WTC11 (cell line): ENCODE measurements at regions not wholly inside any gene's neighbourhood (a gene's known extent, or its start where the extent isn't known, plus 50 kb on each side); places are given as distances from the start of the nearest gene placed in this dataset.

Experiments used
- ATAC-seq: fragments of 200-7000 bp; cut with Tn5 transposase; 2 replicates; pipeline ENCODE4 v1.10.0; 2021; ENCODE audit warnings: mild to moderate bottlenecking, moderate library complexity
- CTCF ChIA-PET: fragments of 300-600 bp; sonication (Branson Sonifier 250); formaldehyde crosslinking; loops from one replicate; lab custom pipeline; 2021; ENCODE audit warnings: antibody characterized with exemption; lab: Charles Lee
- POLR2A ChIA-PET: fragments of 350-600 bp; sonication (Branson Sonifier 250); formaldehyde crosslinking; loops from one replicate; lab custom pipeline; 2021; ENCODE audit warnings: antibody characterized with exemption; lab: Charles Lee
- DNase-seq: peaks from one replicate; pipeline ENCODE4 v3.0.0; 2021; ENCODE audit warnings: low spot score
- H3K27ac Mint-ChIP-seq: 2 replicates; pipeline ENCODE4 v1.8.0; 2021; ENCODE audit warnings: mixed read lengths
- H3K27me3 Mint-ChIP-seq: 2 replicates; pipeline ENCODE4 v1.8.0; 2021; ENCODE audit warnings: low read depth, mild to moderate bottlenecking, moderate library complexity, mixed read lengths
- H3K36me3 Mint-ChIP-seq: 2 replicates; pipeline ENCODE4 v1.8.0; 2021; ENCODE audit warnings: mixed read lengths
- H3K4me1 Mint-ChIP-seq: 2 replicates; pipeline ENCODE4 v1.8.0; 2022; ENCODE audit warnings: mixed read lengths
- H3K4me3 Mint-ChIP-seq: 2 replicates; pipeline ENCODE4 v1.8.0; 2021; ENCODE audit warnings: mild to moderate bottlenecking, moderate library complexity, mixed read lengths
- H3K9me3 Mint-ChIP-seq: 2 replicates; pipeline ENCODE4 v1.8.0; 2021; ENCODE audit warnings: mixed read lengths
- AR ChIP-seq: fragments of 250-450 bp; sonication (Bioruptor Pico); IDR thresholded peaks from 2 replicates; pipeline ENCODE4 v1.9.0; 2021; ENCODE audit warnings: mild to moderate bottlenecking
- ATF1 ChIP-seq: sonication (generic); formaldehyde crosslinking; IDR thresholded peaks from 2 replicates; pipeline ENCODE4 v1.8.1; 2023; ENCODE audit warnings: mild to moderate bottlenecking, moderate library complexity, missing genetic modification reagents
- CBFB ChIP-seq: sonication (generic); formaldehyde crosslinking; IDR thresholded peaks from 2 replicates; pipeline ENCODE4 v1.8.1; 2022; ENCODE audit warnings: mild to moderate bottlenecking, low read depth, missing genetic modification reagents
- CREB1 ChIP-seq: sonication (generic); formaldehyde crosslinking; IDR thresholded peaks from 2 replicates; pipeline ENCODE4 v1.8.0; 2023; ENCODE audit warnings: mild to moderate bottlenecking, missing genetic modification reagents
- E2F1 ChIP-seq: sonication (generic); formaldehyde crosslinking; IDR thresholded peaks from 2 replicates; pipeline ENCODE4 v1.8.0; 2022; ENCODE audit warnings: mild to moderate bottlenecking, missing genetic modification reagents
- EMX1 ChIP-seq: fragments of 250-450 bp; sonication (Bioruptor Pico); IDR thresholded peaks from 2 replicates; pipeline ENCODE4 v1.8.0; 2021; ENCODE audit warnings: mild to moderate bottlenecking
- ERG ChIP-seq: fragments of 250-450 bp; sonication (Bioruptor Pico); IDR thresholded peaks from 2 replicates; pipeline ENCODE4 v1.8.0; 2021; ENCODE audit warnings: mild to moderate bottlenecking
- FOXJ3 ChIP-seq: sonication (generic); formaldehyde crosslinking; IDR thresholded peaks from 2 replicates; pipeline ENCODE4 v1.9.0; 2021; ENCODE audit warnings: missing genetic modification reagents, mild to moderate bottlenecking, borderline replicate concordance
- GABPB1 ChIP-seq: sonication (generic); formaldehyde crosslinking; IDR thresholded peaks from 2 replicates; pipeline ENCODE4 v1.8.1; 2023; ENCODE audit warnings: mild to moderate bottlenecking, missing genetic modification reagents
- JUN ChIP-seq: sonication (generic); formaldehyde crosslinking; IDR thresholded peaks from 2 replicates; pipeline ENCODE4 v1.8.0; 2023; ENCODE audit warnings: mild to moderate bottlenecking, missing genetic modification reagents
- OVOL2 ChIP-seq: fragments of 250-450 bp; sonication (Bioruptor Pico); IDR thresholded peaks from 2 replicates; pipeline ENCODE4 v1.9.0; 2021; ENCODE audit warnings: mild to moderate bottlenecking, borderline replicate concordance
- SP1 ChIP-seq: sonication (generic); formaldehyde crosslinking; conservative IDR thresholded peaks from 2 replicates; pipeline ENCODE4 v1.8.1; 2022; ENCODE audit warnings: missing genetic modification reagents
- USF2 ChIP-seq: sonication (generic); formaldehyde crosslinking; IDR thresholded peaks from 2 replicates; pipeline ENCODE4 v1.8.1; 2023; ENCODE audit warnings: mild to moderate bottlenecking, missing genetic modification reagents, moderate library complexity
- ZBTB21 ChIP-seq: sonication (generic); formaldehyde crosslinking; IDR thresholded peaks from 2 replicates; pipeline ENCODE4 v1.8.1; 2023; ENCODE audit warnings: mild to moderate bottlenecking, missing genetic modification reagents, borderline replicate concordance
- ZNF263 ChIP-seq: sonication (generic); formaldehyde crosslinking; IDR thresholded peaks from 2 replicates; pipeline ENCODE4 v1.8.1; 2022; ENCODE audit warnings: low read depth, mild to moderate bottlenecking, moderate library complexity, missing genetic modification reagents
- ZNF396 ChIP-seq: fragments of 250-450 bp; sonication (Bioruptor Pico); IDR thresholded peaks from 2 replicates; pipeline ENCODE4 v1.8.0; 2021; ENCODE audit warnings: mild to moderate bottlenecking, moderate library complexity, borderline replicate concordance
- ZNF425 ChIP-seq: fragments of 250-450 bp; sonication (Bioruptor Pico); conservative IDR thresholded peaks from 2 replicates; pipeline ENCODE4 v1.9.0; 2021; ENCODE audit warnings: mild to moderate bottlenecking
- ZNF532 ChIP-seq: fragments of 250-450 bp; sonication (Bioruptor Pico); IDR thresholded peaks from 2 replicates; pipeline ENCODE4 v1.9.0; 2021; ENCODE audit warnings: mild to moderate bottlenecking, borderline replicate concordance
- TF ChIP-seq, protein P1 (sequence below): sonication (generic); formaldehyde crosslinking; IDR thresholded peaks from 2 replicates; pipeline ENCODE4 v1.8.0; 2022; ENCODE audit warnings: mild to moderate bottlenecking, missing genetic modification reagents
- TF ChIP-seq, protein P2 (sequence below): fragments of 250-450 bp; sonication (Bioruptor Pico); IDR thresholded peaks from 2 replicates; pipeline ENCODE4 v1.9.0; 2021; ENCODE audit warnings: moderate library complexity, mild to moderate bottlenecking, inconsistent platforms, borderline replicate concordance

DNA sequence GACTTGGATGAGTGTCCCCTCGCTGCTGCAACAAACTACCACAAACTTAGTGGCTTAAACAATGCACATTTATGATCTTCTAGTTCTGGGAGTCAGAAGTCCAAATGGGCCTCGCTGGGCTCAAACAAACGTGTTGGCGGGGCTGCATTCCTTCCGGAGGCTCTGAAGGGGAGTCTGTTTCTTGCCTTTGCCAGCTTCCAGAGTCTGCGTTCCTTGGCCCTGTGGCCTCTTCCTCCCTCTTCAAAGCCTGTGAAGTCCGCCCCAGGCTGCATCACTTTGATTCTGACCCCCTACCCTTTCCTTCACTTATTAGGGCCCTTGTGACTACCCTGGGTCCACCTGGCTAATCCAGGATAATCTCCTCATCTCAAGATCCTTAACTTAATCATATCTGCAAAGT, 80.3 kb upstream of the NECTIN1 start (continued):
- TF ChIP-seq AR (CRISPR knock-in tag) (no peak), FOXJ3 (CRISPR knock-in tag) (no peak), ATF1 (CRISPR knock-in tag) (no peak), GABPB1 (CRISPR knock-in tag) (no peak)

DNA sequence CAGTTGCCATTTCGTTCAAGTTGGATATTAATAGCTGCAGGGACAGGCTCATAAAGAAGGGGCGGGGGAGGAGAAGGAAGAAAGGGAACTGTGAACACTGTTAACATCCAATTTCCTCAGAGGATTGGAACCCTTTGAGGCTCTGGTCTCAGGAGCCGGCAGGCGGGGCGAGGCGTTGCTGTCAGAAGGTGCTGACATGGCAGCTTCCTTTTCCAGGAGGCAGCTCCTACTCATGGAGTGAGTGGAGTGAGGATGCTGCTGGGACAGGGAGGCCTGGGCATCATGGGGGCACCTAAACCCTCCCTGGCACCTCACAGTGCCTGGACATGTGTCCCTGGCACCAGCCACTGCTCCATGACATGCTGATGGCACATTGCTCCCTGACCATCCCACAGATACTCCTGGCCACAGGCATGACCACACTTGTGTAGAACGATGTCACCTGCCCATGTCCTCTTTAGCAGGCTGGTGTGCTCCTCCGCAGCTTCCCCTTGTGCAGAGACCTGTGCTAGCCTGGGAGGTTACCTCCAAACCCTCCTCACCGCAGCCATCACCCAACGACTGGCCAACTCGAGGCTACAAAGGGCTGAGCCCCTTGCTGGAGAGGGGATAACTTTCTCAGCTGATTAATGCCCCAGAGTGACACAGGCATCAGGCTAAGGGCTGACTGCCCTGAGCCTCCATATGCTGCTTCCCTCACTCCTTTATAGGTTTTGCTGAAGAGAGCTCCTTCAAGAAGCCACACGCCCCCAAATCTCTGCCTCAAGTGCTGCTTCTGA, 79.6 kb upstream of the NECTIN1 start:
- POLR2A ChIA-PET: no interaction called here
- DNase-seq: no peak

More for the DNA sequence above, 79.6 kb upstream of the NECTIN1 start:
- Mint-ChIP-seq H3K9me3 (peaks cover 3% of the 10 kb centered on the region), H3K4me3 (no peak overlapping the region), H3K27me3 (no peaks in the 10 kb centered on the region; the same call in 1 of the 2 replicates), H3K4me1 (no peaks in the 10 kb centered on the region), H3K27ac (no peak overlapping the region), H3K36me3 (no peaks in the 10 kb centered on the region)
- TF ChIP-seq JUN (CRISPR knock-in tag): no peak
- TF ChIP-seq, protein P1, sequence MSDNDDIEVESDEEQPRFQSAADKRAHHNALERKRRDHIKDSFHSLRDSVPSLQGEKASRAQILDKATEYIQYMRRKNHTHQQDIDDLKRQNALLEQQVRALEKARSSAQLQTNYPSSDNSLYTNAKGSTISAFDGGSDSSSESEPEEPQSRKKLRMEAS: no peak
- TF ChIP-seq E2F1 (CRISPR knock-in tag): no peak
- no peak for TF ChIP-seq USF2 (CRISPR knock-in tag)
- TF ChIP-seq CBFB (CRISPR knock-in tag): no peak
- no peak for TF ChIP-seq ZBTB21 (CRISPR knock-in tag)
- no peak for TF ChIP-seq ZNF263 (CRISPR knock-in tag)
- TF ChIP-seq ZNF532 (CRISPR knock-in tag): no peak
- no peak for TF ChIP-seq ZNF396 (CRISPR knock-in tag)
- no peak for TF ChIP-seq OVOL2
- no peak for TF ChIP-seq EMX1 (CRISPR knock-in tag)
- no peak for TF ChIP-seq CREB1 (CRISPR knock-in tag)
- TF ChIP-seq ZNF425 (CRISPR knock-in tag): no peak
- no peak for TF ChIP-seq SP1 (CRISPR knock-in tag)
- TF ChIP-seq, protein P2, sequence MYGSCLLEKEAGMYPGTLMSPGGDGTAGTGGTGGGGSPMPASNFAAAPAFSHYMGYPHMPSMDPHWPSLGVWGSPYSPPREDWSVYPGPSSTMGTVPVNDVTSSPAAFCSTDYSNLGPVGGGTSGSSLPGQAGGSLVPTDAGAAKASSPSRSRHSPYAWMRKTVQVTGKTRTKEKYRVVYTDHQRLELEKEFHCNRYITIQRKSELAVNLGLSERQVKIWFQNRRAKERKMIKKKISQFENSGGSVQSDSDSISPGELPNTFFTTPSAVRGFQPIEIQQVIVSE (CRISPR knock-in tag): no peak
- no peak for TF ChIP-seq ERG (CRISPR knock-in tag)
- CTCF ChIA-PET: interaction anchor here (0.5 kb wide), 1 partner anchor 17 kb away, joined by 3 read pairs; no protein-coding TSS in a partner anchor
- no peak for ATAC-seq
